ENCODE measurements at regions not wholly inside any gene's neighbourhood (a gene's known extent, or its start where the extent isn't known, plus 50 kb on each side); places are given as distances from the start of the nearest gene placed in this dataset.
A peak's percentile ranks its signal among the peaks of the same experiment; 100 is the strongest.

GRCh38 chr2:65598996-65599395, 166.6 kb upstream of the SPRED2 start:
- WGBS (ENCODE audit: extremely low coverage, insufficient coverage, low lambda C conversion rate) = no CpG with 5 or more reads among the region's 1 CpG
- no peaks in the 10 kb centered on the region for H3K27me3 ChIP-seq (ENCODE audit: insufficient read depth, low read length, poor library complexity)
- no peak overlapping the region for H3K18ac ChIP-seq (ENCODE audit: low read length)
- no peaks in the 10 kb centered on the region for H3K36me3 ChIP-seq (ENCODE audit: control insufficient read depth, insufficient read depth, low read length)
- no peak overlapping the region for H3K4me3 ChIP-seq (ENCODE audit: low read length)
- no peak overlapping the region for H3K4me2 ChIP-seq (ENCODE audit: low read length)
- no peak overlapping the region for H2BK120ac ChIP-seq (ENCODE audit: low read depth, low read length)
- H3K56ac ChIP-seq (ENCODE audit: low read length) = no peak overlapping the region
- H3K27ac ChIP-seq (ENCODE audit: low read depth, low read length) = no peak overlapping the region
- H4K5ac ChIP-seq (ENCODE audit: low read length) = no peak overlapping the region
- no peak overlapping the region for H3K4ac ChIP-seq (ENCODE audit: low read depth, low read length)
- no peaks in the 10 kb centered on the region for H3K79me1 ChIP-seq (ENCODE audit: low read length)
- DNase-seq = no peak
- no peaks in the 10 kb centered on the region for H3K79me2 ChIP-seq (ENCODE audit: control insufficient read depth, insufficient read depth, low read length)
- H4K8ac ChIP-seq (ENCODE audit: low read depth, low read length) = no peak overlapping the region
- H3K9ac ChIP-seq (ENCODE audit: low read length) = no peak overlapping the region
- no peak overlapping the region for H2AK5ac ChIP-seq (ENCODE audit: low read length)
- no peaks in the 10 kb centered on the region for H3K4me1 ChIP-seq (ENCODE audit: control insufficient read depth, low read depth, low read length)
- no peak overlapping the region for H2BK15ac ChIP-seq (replicated peaks; ENCODE audit: low read depth)
- no peak overlapping the region for H3K23ac ChIP-seq (ENCODE audit: low read length)
- no peak overlapping the region for H2BK5ac ChIP-seq (ENCODE audit: low read length)

GRCh38 chr2:65598264-65598663, 165.9 kb upstream of the SPRED2 start:
- Histone ChIP-seq H2BK5ac (ENCODE audit: low read length) (no peak overlapping the region), H2AK5ac (ENCODE audit: low read length) (no peak overlapping the region), H3K79me1 (ENCODE audit: low read length) (no peaks in the 10 kb centered on the region), H2BK15ac (replicated peaks; ENCODE audit: low read depth) (no peak overlapping the region), H2BK120ac (ENCODE audit: low read depth, low read length) (no peak overlapping the region), H3K4me3 (ENCODE audit: low read length) (no peak overlapping the region), H3K56ac (ENCODE audit: low read length) (no peak overlapping the region), H3K4ac (ENCODE audit: low read depth, low read length) (no peak overlapping the region), H3K9ac (ENCODE audit: low read length) (no peak overlapping the region), H3K18ac (ENCODE audit: low read length) (no peak overlapping the region), H4K8ac (ENCODE audit: low read depth, low read length) (no peak overlapping the region), H3K27ac (ENCODE audit: low read depth, low read length) (no peak overlapping the region), H3K79me2 (ENCODE audit: control insufficient read depth, insufficient read depth, low read length) (no peaks in the 10 kb centered on the region), H3K36me3 (ENCODE audit: control insufficient read depth, insufficient read depth, low read length) (no peaks in the 10 kb centered on the region), H4K5ac (ENCODE audit: low read length) (no peak overlapping the region), H3K23ac (ENCODE audit: low read length) (no peak overlapping the region), H3K4me2 (ENCODE audit: low read length) (no peak overlapping the region), H3K27me3 (ENCODE audit: insufficient read depth, low read length, poor library complexity) (no peaks in the 10 kb centered on the region), H3K4me1 (ENCODE audit: control insufficient read depth, low read depth, low read length) (no peaks in the 10 kb centered on the region)
- no peak for DNase-seq
- WGBS (ENCODE audit: extremely low coverage, insufficient coverage, low lambda C conversion rate) = no CpG with 5 or more reads among the region's 4 CpGs

- Histone ChIP-seq H3K4me2 (ENCODE audit: low read length) (no peak overlapping the region), H3K9ac (ENCODE audit: low read length) (no peak overlapping the region), H3K36me3 (ENCODE audit: control insufficient read depth, insufficient read depth, low read length) (no peaks in the 10 kb centered on the region), H3K4me3 (ENCODE audit: low read length) (no peak overlapping the region), H2BK120ac (ENCODE audit: low read depth, low read length) (no peak overlapping the region), H3K27ac (ENCODE audit: low read depth, low read length) (no peak overlapping the region), H3K18ac (ENCODE audit: low read length) (no peak overlapping the region), H4K8ac (ENCODE audit: low read depth, low read length) (no peak overlapping the region), H4K5ac (ENCODE audit: low read length) (no peak overlapping the region), H3K4me1 (ENCODE audit: control insufficient read depth, low read depth, low read length) (no peaks in the 10 kb centered on the region), H3K79me2 (ENCODE audit: control insufficient read depth, insufficient read depth, low read length) (no peaks in the 10 kb centered on the region), H3K27me3 (ENCODE audit: insufficient read depth, low read length, poor library complexity) (no peaks in the 10 kb centered on the region), H3K23ac (ENCODE audit: low read length) (no peak overlapping the region), H3K4ac (ENCODE audit: low read depth, low read length) (no peak overlapping the region), H2BK5ac (ENCODE audit: low read length) (no peak overlapping the region), H3K79me1 (ENCODE audit: low read length) (no peaks in the 10 kb centered on the region), H2BK15ac (replicated peaks; ENCODE audit: low read depth) (no peak overlapping the region), H2AK5ac (ENCODE audit: low read length) (no peak overlapping the region), H3K56ac (ENCODE audit: low read length) (no peak overlapping the region)
- no peak for DNase-seq
These were observed 163.2 kb upstream of the SPRED2 start for GRCh38 chr2:65595630-65596029.

GRCh38 chr2:65594150-65594549, 161.8 kb upstream of the SPRED2 start:
- no peak overlapping the region for H2BK5ac ChIP-seq (ENCODE audit: low read length)
- DNase-seq = no peak
- no peak overlapping the region for H2AK5ac ChIP-seq (ENCODE audit: low read length)
- H3K79me2 ChIP-seq (ENCODE audit: control insufficient read depth, insufficient read depth, low read length) = no peaks in the 10 kb centered on the region
- no peak overlapping the region for H3K4me2 ChIP-seq (ENCODE audit: low read length)
- no peak overlapping the region for H4K8ac ChIP-seq (ENCODE audit: low read depth, low read length)
- H4K5ac ChIP-seq (ENCODE audit: low read length) = no peak overlapping the region
- no peaks in the 10 kb centered on the region for H3K4me1 ChIP-seq (ENCODE audit: control insufficient read depth, low read depth, low read length)
- H2BK15ac ChIP-seq (replicated peaks; ENCODE audit: low read depth) = no peak overlapping the region
- no peaks in the 10 kb centered on the region for H3K79me1 ChIP-seq (ENCODE audit: low read length)
- H3K23ac ChIP-seq (ENCODE audit: low read length) = no peak overlapping the region
- no peak overlapping the region for H3K27ac ChIP-seq (ENCODE audit: low read depth, low read length)
- no peak overlapping the region for H3K18ac ChIP-seq (ENCODE audit: low read length)
- no peak overlapping the region for H3K4me3 ChIP-seq (ENCODE audit: low read length)
- no peaks in the 10 kb centered on the region for H3K27me3 ChIP-seq (ENCODE audit: insufficient read depth, low read length, poor library complexity)
- no peak overlapping the region for H3K9ac ChIP-seq (ENCODE audit: low read length)
- H2BK120ac ChIP-seq (ENCODE audit: low read depth, low read length) = no peak overlapping the region
- no peak overlapping the region for H3K56ac ChIP-seq (ENCODE audit: low read length)
- no peak overlapping the region for H3K4ac ChIP-seq (ENCODE audit: low read depth, low read length)
- H3K36me3 ChIP-seq (ENCODE audit: control insufficient read depth, insufficient read depth, low read length) = no peaks in the 10 kb centered on the region

GRCh38 chr2:65589667-65590066, 157.3 kb upstream of the SPRED2 start:
- no peak overlapping the region for H3K18ac ChIP-seq (ENCODE audit: low read length)
- no peak overlapping the region for H2BK5ac ChIP-seq (ENCODE audit: low read length)
- no peak overlapping the region for H2BK15ac ChIP-seq (replicated peaks; ENCODE audit: low read depth)
- no peak overlapping the region for H4K5ac ChIP-seq (ENCODE audit: low read length)
- no peak overlapping the region for H3K4me2 ChIP-seq (ENCODE audit: low read length)
- no peak overlapping the region for H3K56ac ChIP-seq (ENCODE audit: low read length)
- H3K27ac ChIP-seq (ENCODE audit: low read depth, low read length) = no peak overlapping the region
- no peaks in the 10 kb centered on the region for H3K79me1 ChIP-seq (ENCODE audit: low read length)
- no peak overlapping the region for H2AK5ac ChIP-seq (ENCODE audit: low read length)
- no peaks in the 10 kb centered on the region for H3K27me3 ChIP-seq (ENCODE audit: insufficient read depth, low read length, poor library complexity)
- no peak overlapping the region for H3K9ac ChIP-seq (ENCODE audit: low read length)
- no peak overlapping the region for H2BK120ac ChIP-seq (ENCODE audit: low read depth, low read length)
- DNase-seq = peak; percentile 49
- H3K4me1 ChIP-seq (ENCODE audit: control insufficient read depth, low read depth, low read length) = no peaks in the 10 kb centered on the region
- no peak overlapping the region for H3K23ac ChIP-seq (ENCODE audit: low read length)
- WGBS (ENCODE audit: extremely low coverage, insufficient coverage, low lambda C conversion rate) = no CpG with 5 or more reads among the region's 2 CpGs
- no peak overlapping the region for H3K4me3 ChIP-seq (ENCODE audit: low read length)
- H4K8ac ChIP-seq (ENCODE audit: low read depth, low read length) = no peak overlapping the region
- no peak overlapping the region for H3K4ac ChIP-seq (ENCODE audit: low read depth, low read length)
- no peaks in the 10 kb centered on the region for H3K79me2 ChIP-seq (ENCODE audit: control insufficient read depth, insufficient read depth, low read length)
- no peaks in the 10 kb centered on the region for H3K36me3 ChIP-seq (ENCODE audit: control insufficient read depth, insufficient read depth, low read length)

- Histone ChIP-seq H3K27ac (ENCODE audit: low read depth, low read length) (no peak overlapping the region), H3K4ac (ENCODE audit: low read depth, low read length) (no peak overlapping the region), H2BK120ac (ENCODE audit: low read depth, low read length) (no peak overlapping the region), H2BK5ac (ENCODE audit: low read length) (no peak overlapping the region), H3K18ac (ENCODE audit: low read length) (no peak overlapping the region), H3K79me1 (ENCODE audit: low read length) (no peaks in the 10 kb centered on the region), H3K23ac (ENCODE audit: low read length) (no peak overlapping the region), H4K5ac (ENCODE audit: low read length) (no peak overlapping the region), H3K4me2 (ENCODE audit: low read length) (no peak overlapping the region), H3K27me3 (ENCODE audit: insufficient read depth, low read length, poor library complexity) (no peaks in the 10 kb centered on the region), H3K4me3 (ENCODE audit: low read length) (no peak overlapping the region), H3K9ac (ENCODE audit: low read length) (no peak overlapping the region), H2BK15ac (replicated peaks; ENCODE audit: low read depth) (no peak overlapping the region), H3K4me1 (ENCODE audit: control insufficient read depth, low read depth, low read length) (no peaks in the 10 kb centered on the region), H2AK5ac (ENCODE audit: low read length) (no peak overlapping the region), H3K79me2 (ENCODE audit: control insufficient read depth, insufficient read depth, low read length) (no peaks in the 10 kb centered on the region), H4K8ac (ENCODE audit: low read depth, low read length) (no peak overlapping the region), H3K36me3 (ENCODE audit: control insufficient read depth, insufficient read depth, low read length) (no peaks in the 10 kb centered on the region), H3K56ac (ENCODE audit: low read length) (no peak overlapping the region)
- no peak for DNase-seq
- no CpG with 5 or more reads among the region's 4 CpGs for WGBS (ENCODE audit: extremely low coverage, insufficient coverage, low lambda C conversion rate)
These were observed 155.4 kb upstream of the SPRED2 start for GRCh38 chr2:65587779-65588178.

Data from mesendoderm (in vitro differentiated cells).